ENCODE measurements at regions not wholly inside any gene's neighbourhood (a gene's known extent, or its start where the extent isn't known, plus 50 kb on each side); places are given as distances from the start of the nearest gene placed in this dataset.

DNA sequence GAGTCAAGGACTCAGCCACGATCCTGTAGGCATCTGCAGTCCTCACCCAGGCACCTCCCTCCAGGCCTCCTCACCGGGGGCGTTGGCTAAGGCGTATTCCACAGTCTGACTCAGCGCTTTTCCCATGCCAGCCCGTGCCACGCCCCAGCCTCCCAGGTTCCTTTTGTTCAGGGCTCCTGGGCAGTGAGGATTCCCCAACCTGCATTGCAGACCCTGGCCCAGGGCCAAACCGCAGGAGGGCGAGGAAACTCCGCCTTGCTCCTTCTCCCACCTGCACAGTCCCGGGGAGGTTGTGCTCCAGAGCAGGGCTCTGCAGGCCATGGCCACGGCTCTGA, 202.8 kb upstream of the CST7 start:
- no peaks in the 10 kb centered on the region for H3K36me3 ChIP-seq (ENCODE audit: control insufficient read depth, insufficient read depth, low read length)
- no CpG with 5 or more reads among the region's 12 CpGs for WGBS (ENCODE audit: insufficient coverage, insufficient read length)
- H3K27me3 ChIP-seq (ENCODE audit: control insufficient read depth, insufficient read depth, low read length) = no peaks in the 10 kb centered on the region
- no peaks in the 10 kb centered on the region for H3K9me3 ChIP-seq (ENCODE audit: control insufficient read depth, insufficient read depth, low read length)
- H3K27ac ChIP-seq (ENCODE audit: low read length) = no peak overlapping the region
- no peak for DNase-seq (ENCODE audit: low read depth, low spot score)
- H3K4me3 ChIP-seq (ENCODE audit: low read length) = no peak overlapping the region
- 0 out of 2 replicates have a peak, but pooled peaks cover 2% of the 10 kb centered on the region for H3K4me1 ChIP-seq (ENCODE audit: control insufficient read depth, insufficient read depth, low read length)

DNA sequence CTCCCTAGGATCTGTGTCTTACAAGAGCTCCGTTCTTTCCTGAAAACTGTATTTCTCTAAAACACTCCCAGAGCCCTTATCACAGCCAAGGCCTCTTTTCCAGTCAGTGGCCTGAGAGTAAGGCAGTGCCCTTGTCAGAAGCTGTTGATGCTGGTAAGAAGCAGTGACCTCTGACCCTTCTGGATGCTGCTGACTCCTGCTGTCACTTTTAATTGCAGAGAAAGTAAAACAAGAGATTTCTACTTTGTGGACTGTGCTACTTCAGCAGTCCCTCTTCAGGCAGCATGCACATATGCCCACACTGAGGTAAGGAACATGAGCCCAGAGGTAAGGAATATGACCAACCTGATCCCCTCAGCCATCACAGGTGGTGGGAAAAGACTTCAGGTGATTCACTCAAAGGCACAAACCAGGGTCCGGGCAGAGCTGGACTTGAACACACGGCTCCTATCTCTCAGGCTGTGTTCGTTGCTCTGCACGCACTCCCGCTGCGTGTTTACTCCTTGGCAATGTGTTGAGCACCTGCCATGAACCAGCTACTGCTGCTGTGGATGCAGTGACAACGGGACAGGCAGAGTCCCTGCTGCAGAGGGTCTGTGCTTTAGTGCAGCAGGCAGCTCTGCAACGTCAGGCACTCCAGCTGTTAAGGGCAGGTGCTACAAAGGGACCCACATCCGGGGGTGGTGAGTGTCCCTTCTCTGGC, 201.9 kb upstream of the CST7 start:
- no peaks in the 10 kb centered on the region for H3K36me3 ChIP-seq (ENCODE audit: control insufficient read depth, insufficient read depth, low read length)
- no peak overlapping the region for H3K27ac ChIP-seq (ENCODE audit: low read length)
- no peak overlapping the region for H3K4me3 ChIP-seq (ENCODE audit: low read length)
- H3K27me3 ChIP-seq (ENCODE audit: control insufficient read depth, insufficient read depth, low read length) = no peaks in the 10 kb centered on the region
- H3K9me3 ChIP-seq (ENCODE audit: control insufficient read depth, insufficient read depth, low read length) = no peaks in the 10 kb centered on the region
- H3K4me1 ChIP-seq (ENCODE audit: control insufficient read depth, insufficient read depth, low read length) = 0 out of 2 replicates have a peak, but pooled peaks cover 2% of the 10 kb centered on the region
- DNase-seq (ENCODE audit: low read depth, low spot score) = no peak
- WGBS (ENCODE audit: insufficient coverage, insufficient read length) = no CpG with 5 or more reads among the region's 10 CpGs

DNA sequence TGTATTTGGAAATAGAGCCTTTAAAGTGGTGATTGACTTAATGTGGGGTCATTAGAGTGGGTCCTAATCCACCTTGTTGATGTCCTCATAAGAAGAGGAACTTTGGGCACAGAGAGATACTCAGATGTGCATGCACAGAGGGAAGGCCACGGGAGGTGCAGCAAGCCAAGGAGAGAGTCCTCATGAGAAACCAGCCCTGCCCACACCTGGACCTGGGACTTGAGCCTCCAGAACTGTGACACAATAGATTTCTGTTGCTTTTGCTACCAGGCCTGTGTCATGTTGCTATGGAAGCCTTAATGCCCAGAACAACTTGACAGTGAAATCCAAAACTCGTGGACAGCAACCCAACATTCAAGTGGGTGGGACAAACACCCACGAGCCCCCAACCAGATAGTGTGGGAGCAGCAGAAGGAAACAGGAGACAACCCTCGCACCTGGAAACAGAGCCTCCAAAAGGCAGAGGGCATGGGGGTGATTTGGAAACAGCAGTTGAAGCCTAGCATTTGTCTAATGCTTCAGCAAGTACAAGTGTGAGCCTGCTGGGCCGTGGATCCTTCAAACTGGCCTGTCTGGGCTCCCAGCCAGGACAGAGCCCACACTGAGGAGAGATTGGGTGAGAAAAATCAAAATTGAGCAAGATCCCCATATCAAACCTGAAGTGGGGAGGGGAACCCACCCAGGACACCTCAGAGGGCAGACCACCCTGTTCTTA, 201.0 kb upstream of the CST7 start:
- Histone ChIP-seq H3K36me3 (ENCODE audit: control insufficient read depth, insufficient read depth, low read length) (no peaks in the 10 kb centered on the region), H3K4me1 (ENCODE audit: control insufficient read depth, insufficient read depth, low read length) (0 out of 2 replicates have a peak, but pooled peaks cover under 1% of the 10 kb centered on the region), H3K27me3 (ENCODE audit: control insufficient read depth, insufficient read depth, low read length) (no peaks in the 10 kb centered on the region), H3K27ac (ENCODE audit: low read length) (no peak overlapping the region), H3K9me3 (ENCODE audit: control insufficient read depth, insufficient read depth, low read length) (no peaks in the 10 kb centered on the region), H3K4me3 (ENCODE audit: low read length) (no peak overlapping the region)
- WGBS (ENCODE audit: insufficient coverage, insufficient read length) = no CpG with 5 or more reads among the region's 5 CpGs
- DNase-seq (ENCODE audit: low read depth, low spot score) = no peak

DNA sequence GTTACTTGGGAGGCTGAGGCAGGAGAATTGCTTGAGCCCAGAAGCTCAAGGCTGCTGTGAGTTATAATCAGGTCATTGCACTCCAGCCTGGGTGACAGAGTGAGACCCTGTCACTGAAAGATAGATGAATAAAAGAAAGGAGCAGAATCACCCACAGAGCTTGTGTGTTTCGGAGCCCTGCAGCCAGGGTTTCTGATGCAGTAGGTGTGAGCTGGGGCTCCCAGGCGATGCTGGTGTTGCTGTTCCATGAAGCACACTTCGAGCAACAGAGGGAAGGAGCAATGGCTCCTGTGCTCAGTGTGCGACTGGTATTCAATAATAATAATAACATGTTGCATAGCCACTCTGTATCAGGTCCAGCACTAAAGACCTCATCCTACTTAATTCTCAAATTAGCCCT, 197.5 kb upstream of the CST7 start:
- DNase-seq (ENCODE audit: low read depth, low spot score) = no peak
- no peak overlapping the region for H3K27ac ChIP-seq (ENCODE audit: low read length)
- no peaks in the 10 kb centered on the region for H3K27me3 ChIP-seq (ENCODE audit: control insufficient read depth, insufficient read depth, low read length)
- WGBS (ENCODE audit: insufficient coverage, insufficient read length) = no CpG with 5 or more reads among the region's 4 CpGs
- H3K4me3 ChIP-seq (ENCODE audit: low read length) = no peak overlapping the region
- H3K36me3 ChIP-seq (ENCODE audit: control insufficient read depth, insufficient read depth, low read length) = no peaks in the 10 kb centered on the region
- H3K9me3 ChIP-seq (ENCODE audit: control insufficient read depth, insufficient read depth, low read length) = no peaks in the 10 kb centered on the region
- H3K4me1 ChIP-seq (ENCODE audit: control insufficient read depth, insufficient read depth, low read length) = no peaks in the 10 kb centered on the region

DNA sequence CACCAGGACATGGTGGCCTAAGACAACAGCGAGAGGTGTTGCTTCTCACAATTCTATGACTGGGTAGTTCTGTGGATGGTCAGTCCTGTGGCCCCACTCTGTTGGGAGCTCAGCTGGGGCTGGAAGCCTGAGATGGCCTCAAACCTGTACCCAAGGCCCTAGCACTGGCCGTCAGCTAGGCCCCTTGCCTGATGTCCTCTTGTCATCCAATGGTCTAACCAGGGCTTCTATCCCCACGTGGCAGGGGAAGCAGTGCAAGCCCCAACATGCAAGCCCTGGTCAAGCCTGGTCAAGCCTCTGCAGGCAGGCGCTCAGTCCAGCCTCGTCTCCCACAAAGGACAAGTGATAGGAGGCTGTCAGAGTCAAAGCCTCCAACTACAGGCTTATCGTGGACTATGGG, 196.5 kb upstream of the CST7 start:
- no peak for DNase-seq (ENCODE audit: low read depth, low spot score)
- H3K9me3 ChIP-seq (ENCODE audit: control insufficient read depth, insufficient read depth, low read length) = no peaks in the 10 kb centered on the region
- H3K27ac ChIP-seq (ENCODE audit: low read length) = no peak overlapping the region
- H3K36me3 ChIP-seq (ENCODE audit: control insufficient read depth, insufficient read depth, low read length) = no peaks in the 10 kb centered on the region
- H3K4me1 ChIP-seq (ENCODE audit: control insufficient read depth, insufficient read depth, low read length) = no peaks in the 10 kb centered on the region
- H3K4me3 ChIP-seq (ENCODE audit: low read length) = no peak overlapping the region
- no CpG with 5 or more reads among the region's 6 CpGs for WGBS (ENCODE audit: insufficient coverage, insufficient read length)
- H3K27me3 ChIP-seq (ENCODE audit: control insufficient read depth, insufficient read depth, low read length) = no peaks in the 10 kb centered on the region

DNA sequence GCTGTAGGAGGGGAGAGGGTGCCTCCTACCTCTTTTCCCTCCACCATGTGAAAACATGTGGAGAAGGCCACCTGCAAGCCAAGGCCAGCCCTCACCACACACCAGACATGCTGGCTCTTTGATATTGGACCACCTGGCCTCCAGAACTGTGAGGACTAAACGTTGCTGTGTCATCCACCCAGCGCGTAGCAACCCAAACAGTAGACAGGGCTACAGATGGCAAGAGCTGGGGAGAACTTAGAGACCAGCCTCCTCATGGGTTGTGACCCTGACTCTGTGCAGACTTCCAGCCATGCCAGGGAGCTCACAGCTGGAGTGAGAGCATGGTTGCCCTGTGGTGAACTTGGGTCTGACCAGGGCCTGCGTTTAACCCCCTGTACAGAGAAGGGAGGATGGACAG, 195.9 kb upstream of the CST7 start:
- Histone ChIP-seq H3K4me1 (ENCODE audit: control insufficient read depth, insufficient read depth, low read length) (no peaks in the 10 kb centered on the region), H3K4me3 (ENCODE audit: low read length) (no peak overlapping the region), H3K27me3 (ENCODE audit: control insufficient read depth, insufficient read depth, low read length) (no peaks in the 10 kb centered on the region), H3K27ac (ENCODE audit: low read length) (no peak overlapping the region), H3K9me3 (ENCODE audit: control insufficient read depth, insufficient read depth, low read length) (no peaks in the 10 kb centered on the region), H3K36me3 (ENCODE audit: control insufficient read depth, insufficient read depth, low read length) (no peaks in the 10 kb centered on the region)
- no CpG with 5 or more reads among the region's 4 CpGs for WGBS (ENCODE audit: insufficient coverage, insufficient read length)
- no peak for DNase-seq (ENCODE audit: low read depth, low spot score)

DNA sequence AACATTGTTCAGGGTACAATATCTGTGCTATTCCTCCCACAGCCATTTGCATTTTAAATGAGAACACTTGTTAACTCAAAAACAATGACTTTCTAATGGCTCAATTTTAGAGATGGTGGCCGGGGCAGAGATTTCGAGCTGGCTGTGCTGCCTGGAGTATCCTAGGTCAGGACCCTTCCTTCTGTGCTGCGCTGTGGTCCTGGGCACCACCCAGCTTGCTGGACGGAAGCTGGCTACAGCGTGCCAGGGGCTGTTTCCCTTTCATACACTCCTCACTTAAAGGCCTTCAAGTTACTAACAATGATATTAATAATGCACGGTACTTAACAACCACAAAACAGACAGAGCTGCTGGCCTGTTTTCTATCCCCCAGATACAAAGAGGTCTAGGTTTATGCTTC, 194.4 kb upstream of the CST7 start:
- H3K9me3 ChIP-seq (ENCODE audit: control insufficient read depth, insufficient read depth, low read length) = no peaks in the 10 kb centered on the region
- no peak for DNase-seq (ENCODE audit: low read depth, low spot score)
- no peaks in the 10 kb centered on the region for H3K27me3 ChIP-seq (ENCODE audit: control insufficient read depth, insufficient read depth, low read length)
- no peak overlapping the region for H3K27ac ChIP-seq (ENCODE audit: low read length)
- H3K36me3 ChIP-seq (ENCODE audit: control insufficient read depth, insufficient read depth, low read length) = no peaks in the 10 kb centered on the region
- H3K4me3 ChIP-seq (ENCODE audit: low read length) = no peak overlapping the region
- WGBS (ENCODE audit: insufficient coverage, insufficient read length) = no CpG with 5 or more reads among the region's 6 CpGs
- H3K4me1 ChIP-seq (ENCODE audit: control insufficient read depth, insufficient read depth, low read length) = no peaks in the 10 kb centered on the region

DNA sequence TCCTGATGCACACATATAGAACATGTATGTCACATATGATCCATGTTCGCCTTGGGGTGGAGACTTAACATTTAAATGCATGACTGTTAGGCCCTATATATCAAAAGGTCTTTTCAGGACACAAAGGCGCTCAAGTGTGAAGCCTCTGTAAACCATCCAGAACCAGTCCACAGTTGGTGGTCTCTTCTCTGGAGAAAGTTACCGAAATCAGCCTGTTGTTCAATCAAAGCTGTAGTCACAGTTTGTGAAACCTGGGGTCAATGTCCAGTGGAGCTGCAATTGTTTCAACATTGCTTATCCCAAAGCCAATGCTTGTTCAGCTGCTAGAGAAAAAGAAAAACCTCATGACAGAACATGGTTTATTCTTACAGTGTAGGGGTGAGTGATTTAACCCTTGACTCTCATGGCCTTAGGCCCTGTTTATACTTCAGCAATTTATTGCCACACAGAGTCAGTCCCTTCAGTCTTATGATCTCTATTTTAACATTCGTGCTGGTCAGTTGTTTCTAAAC, 193.6 kb upstream of the CST7 start:
- DNase-seq (ENCODE audit: low read depth, low spot score) = no peak
- Histone ChIP-seq H3K4me3 (ENCODE audit: low read length) (no peak overlapping the region), H3K4me1 (ENCODE audit: control insufficient read depth, insufficient read depth, low read length) (no peaks in the 10 kb centered on the region), H3K36me3 (ENCODE audit: control insufficient read depth, insufficient read depth, low read length) (no peaks in the 10 kb centered on the region), H3K9me3 (ENCODE audit: control insufficient read depth, insufficient read depth, low read length) (no peaks in the 10 kb centered on the region), H3K27ac (ENCODE audit: low read length) (no peak overlapping the region), H3K27me3 (ENCODE audit: control insufficient read depth, insufficient read depth, low read length) (no peaks in the 10 kb centered on the region)
- no CpG with 5 or more reads among the region's 4 CpGs for WGBS (ENCODE audit: insufficient coverage, insufficient read length)

DNA sequence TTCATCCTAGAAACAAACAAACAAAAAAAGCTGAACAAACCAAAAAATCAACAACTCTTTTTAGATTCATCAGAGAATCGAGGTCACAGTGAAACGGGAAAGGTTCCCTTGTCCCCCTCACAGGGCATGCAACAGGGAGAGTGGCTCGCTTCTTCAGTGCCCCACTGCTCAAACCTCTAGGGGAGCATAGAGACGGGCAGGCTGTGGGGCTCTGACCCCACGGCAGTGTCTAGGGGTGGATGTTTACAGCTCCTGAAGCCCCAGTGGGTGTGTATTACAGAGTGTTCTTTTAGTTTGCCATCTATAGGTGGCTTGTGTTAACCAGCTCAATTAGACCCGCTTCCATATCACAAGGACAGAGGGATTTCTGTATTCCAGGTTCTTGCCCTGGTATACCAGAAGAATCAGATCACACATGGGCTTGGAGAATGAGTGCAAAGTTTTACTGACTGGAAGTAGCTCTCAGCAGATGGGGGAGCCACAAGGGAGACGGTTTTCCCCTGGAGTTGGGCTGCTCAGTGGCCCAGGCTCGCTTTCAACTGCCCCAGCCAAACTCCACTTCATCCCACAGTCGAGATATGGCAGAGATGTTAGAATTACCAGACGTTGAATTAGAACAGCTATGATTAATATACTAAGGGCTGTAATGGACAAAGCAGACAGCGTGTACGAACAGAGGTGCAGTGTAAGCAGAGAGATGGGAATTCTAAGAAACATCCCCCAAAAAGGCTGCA, 192.6 kb upstream of the CST7 start:
- no CpG with 5 or more reads among the region's 12 CpGs for WGBS (ENCODE audit: insufficient coverage, insufficient read length)

DNA sequence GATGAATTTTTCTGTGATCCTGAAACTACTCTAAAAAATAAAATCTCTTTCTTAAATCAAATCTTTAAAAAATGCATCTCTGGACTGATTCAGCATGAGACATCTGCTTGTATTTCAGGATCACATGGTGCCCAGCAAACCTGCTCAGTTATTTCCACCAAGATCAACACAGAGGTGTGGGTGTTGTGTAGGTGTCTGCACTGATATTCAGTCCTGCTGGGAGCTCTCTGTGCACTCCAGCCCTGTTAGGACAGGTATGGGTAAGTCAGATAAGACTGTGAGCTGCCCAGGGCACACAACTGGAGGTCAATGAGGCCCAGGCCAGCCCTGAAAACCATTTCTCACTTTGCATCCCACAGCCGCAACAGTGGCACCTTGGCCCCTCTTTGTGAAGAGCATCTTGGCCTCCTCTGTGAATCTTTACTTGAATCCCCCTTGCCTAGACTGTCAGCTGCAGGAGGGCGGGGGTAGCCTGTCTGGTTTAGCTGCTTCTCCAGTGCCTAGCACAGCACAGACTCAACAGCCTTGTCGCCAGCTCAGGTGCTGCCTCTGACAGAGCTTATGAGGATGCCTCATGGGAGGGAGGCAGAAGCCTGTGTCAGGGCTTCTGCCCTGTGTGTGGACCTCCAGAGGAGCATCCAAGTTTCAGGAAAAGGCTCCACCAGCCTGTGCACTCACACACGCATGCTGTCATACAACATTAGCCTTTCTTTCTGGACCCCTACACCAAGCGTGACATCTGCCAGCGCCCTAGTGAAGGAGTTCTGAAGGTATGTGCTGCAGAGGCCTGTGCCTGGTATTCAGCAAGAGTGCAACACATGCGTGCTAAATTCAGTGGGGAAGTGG, 187.6 kb upstream of the CST7 start:
- no peak for DNase-seq (ENCODE audit: low read depth, low spot score)
- no CpG with 5 or more reads among the region's 7 CpGs for WGBS (ENCODE audit: insufficient coverage, insufficient read length)

More for the DNA sequence above, 192.6 kb upstream of the CST7 start:
- Histone ChIP-seq H3K4me3 (ENCODE audit: low read length) (no peak overlapping the region), H3K36me3 (ENCODE audit: control insufficient read depth, insufficient read depth, low read length) (no peaks in the 10 kb centered on the region), H3K4me1 (ENCODE audit: control insufficient read depth, insufficient read depth, low read length) (no peaks in the 10 kb centered on the region), H3K9me3 (ENCODE audit: control insufficient read depth, insufficient read depth, low read length) (no peaks in the 10 kb centered on the region), H3K27me3 (ENCODE audit: control insufficient read depth, insufficient read depth, low read length) (no peaks in the 10 kb centered on the region), H3K27ac (ENCODE audit: low read length) (no peak overlapping the region)
- no peak for DNase-seq (ENCODE audit: low read depth, low spot score)

More for the DNA sequence above, 187.6 kb upstream of the CST7 start:
- Histone ChIP-seq H3K4me3 (ENCODE audit: low read length) (no peak overlapping the region), H3K4me1 (ENCODE audit: control insufficient read depth, insufficient read depth, low read length) (no peaks in the 10 kb centered on the region), H3K27me3 (ENCODE audit: control insufficient read depth, insufficient read depth, low read length) (no peaks in the 10 kb centered on the region), H3K27ac (ENCODE audit: low read length) (no peak overlapping the region), H3K9me3 (ENCODE audit: control insufficient read depth, insufficient read depth, low read length) (no peaks in the 10 kb centered on the region), H3K36me3 (ENCODE audit: control insufficient read depth, insufficient read depth, low read length) (no peaks in the 10 kb centered on the region)
